GM12891 (cell line): ENCODE measurements at regions not wholly inside any gene's neighbourhood (a gene's known extent, or its start where the extent isn't known, plus 50 kb on each side); places are given as distances from the start of the nearest gene placed in this dataset.

ENCODE experiments used
- PAX5 ChIP-seq: IDR thresholded peaks from 2 replicates; pipeline ENCODE4 v1.6.1; 2011; ENCODE audit warnings: low read length, moderate library complexity, mild to moderate bottlenecking; ENCODE audit not compliant: insufficient read depth, severe bottlenecking
- POLR2A ChIP-seq: IDR thresholded peaks from 2 replicates; pipeline ENCODE4 v1.6.1; 2011; ENCODE audit warnings: low read depth, low read length, control low read depth
- POLR2AphosphoS5 ChIP-seq: IDR thresholded peaks from 2 replicates; pipeline ENCODE4 v1.6.1; 2011; ENCODE audit warnings: low read depth, low read length, control low read depth
- POU2F2 ChIP-seq: IDR thresholded peaks from 2 replicates; pipeline ENCODE4 v1.6.1; 2011; ENCODE audit warnings: low read depth, mild to moderate bottlenecking, control low read depth, low read length, moderate library complexity
- SPI1 ChIP-seq: IDR thresholded peaks from 2 replicates; pipeline ENCODE4 v1.6.1; 2011; ENCODE audit warnings: low read depth, low read length, control low read depth
- TAF1 ChIP-seq: IDR thresholded peaks from 2 replicates; pipeline ENCODE4 v1.6.1; 2011; ENCODE audit warnings: low read depth, low read length, control low read depth

DNA sequence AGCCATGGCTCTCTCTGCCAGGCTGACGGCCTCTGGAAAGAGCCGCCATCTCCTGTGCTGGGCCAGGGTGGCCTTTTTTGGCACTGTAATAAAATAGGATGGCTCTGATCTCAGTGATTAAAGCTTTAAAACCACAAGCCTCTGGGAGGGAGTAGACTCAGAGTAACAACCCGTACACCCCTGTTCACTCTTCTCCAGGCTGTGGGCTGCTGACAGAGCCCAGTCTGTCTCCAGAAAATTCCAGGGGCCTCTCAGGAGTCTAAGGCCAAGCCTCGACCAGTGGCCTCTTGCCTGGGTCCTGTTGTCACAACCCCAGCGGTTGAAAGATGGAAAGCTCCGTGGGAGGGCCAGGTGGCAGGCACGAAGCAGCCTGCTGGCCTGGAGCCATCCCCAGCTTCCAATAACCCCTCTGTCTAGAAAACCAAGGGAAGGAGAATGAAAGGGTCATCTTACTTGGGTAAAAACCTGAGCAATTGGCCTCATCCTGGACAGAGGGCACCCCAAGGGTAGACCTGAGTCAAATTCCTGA lies 286.7 kb upstream of the ZNF462 start:
- TF ChIP-seq POLR2A (no peak), POLR2AphosphoS5 (no peak), TAF1 (no peak), PAX5 (no peak), SPI1 (no peak), POU2F2 (no peak)
